HL-60 (cell line): ENCODE measurements at regions not wholly inside any gene's neighbourhood (a gene's known extent, or its start where the extent isn't known, plus 50 kb on each side); places are given as distances from the start of the nearest gene placed in this dataset.

ENCODE experiments used
- DNase-seq, 2 experiments: peaks; one replicate each; pipeline ENCODE4 v3.0.0-alpha.2; 2010 to 2020; ENCODE audit warnings: low read depth in 1 of 2, low spot score in 1 of 2
- H3K27ac ChIP-seq: fragments of 250-450 bp; sonication (Bioruptor Pico); replicated peaks from 2 replicates; pipeline ENCODE4 v1.5.1; 2020; ENCODE audit warnings: mild to moderate bottlenecking, moderate library complexity
- H3K27me3 ChIP-seq: fragments of 250-450 bp; sonication (Bioruptor Pico); 2 replicates; pipeline ENCODE4 v1.5.1; 2021; ENCODE audit warnings: mild to moderate bottlenecking, moderate library complexity; ENCODE audit not compliant: insufficient read depth, poor library complexity, severe bottlenecking
- H3K4me3 ChIP-seq: replicated peaks from 2 replicates; pipeline ENCODE4 v1.5.1; 2011; ENCODE audit warnings: mild to moderate bottlenecking, control low read depth, low read length; ENCODE audit not compliant: insufficient read depth
- GABPA ChIP-seq: IDR thresholded peaks from 2 replicates; pipeline ENCODE4 v1.6.1; 2012; ENCODE audit warnings: low read depth
- POLR2AphosphoS5 ChIP-seq: IDR thresholded peaks from 2 replicates; pipeline ENCODE4 v1.6.1; 2012; ENCODE audit warnings: low read depth
- SPI1 ChIP-seq: IDR thresholded peaks from 2 replicates; pipeline ENCODE4 v1.6.1; 2012; ENCODE audit warnings: low read depth, mild to moderate bottlenecking, borderline replicate concordance
- TF ChIP-seq, protein P1 (sequence below): IDR thresholded peaks from 2 replicates; pipeline ENCODE4 v1.6.1; 2012; ENCODE audit warnings: low read depth; ENCODE audit not compliant: insufficient replicate concordance
- TF ChIP-seq, protein P2 (sequence below): IDR thresholded peaks from one replicate; pipeline ENCODE4 v1.5.1; 2011; ENCODE audit warnings: low read length, control low read depth, inconsistent platforms; ENCODE audit not compliant: insufficient read depth

DNA sequence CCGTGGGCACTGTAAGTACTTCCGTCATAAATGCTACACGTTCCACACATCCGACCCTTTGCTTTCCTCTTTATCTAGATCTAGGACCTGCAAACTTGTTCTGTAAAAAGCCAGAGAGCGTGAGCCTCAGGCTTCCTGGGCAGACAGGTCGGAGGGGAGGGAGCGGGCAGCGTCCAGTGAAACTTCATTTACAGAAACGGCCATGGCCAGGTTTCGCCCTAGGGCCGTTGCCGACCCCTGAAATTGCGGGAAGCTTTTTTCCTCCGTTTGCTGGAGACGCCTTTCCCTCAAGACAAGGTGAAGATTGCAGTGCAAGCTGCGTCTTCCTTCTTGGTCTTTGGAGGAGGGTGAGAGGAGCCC, 155.4 kb downstream of the DLL1 start:
- TF ChIP-seq, protein P1, sequence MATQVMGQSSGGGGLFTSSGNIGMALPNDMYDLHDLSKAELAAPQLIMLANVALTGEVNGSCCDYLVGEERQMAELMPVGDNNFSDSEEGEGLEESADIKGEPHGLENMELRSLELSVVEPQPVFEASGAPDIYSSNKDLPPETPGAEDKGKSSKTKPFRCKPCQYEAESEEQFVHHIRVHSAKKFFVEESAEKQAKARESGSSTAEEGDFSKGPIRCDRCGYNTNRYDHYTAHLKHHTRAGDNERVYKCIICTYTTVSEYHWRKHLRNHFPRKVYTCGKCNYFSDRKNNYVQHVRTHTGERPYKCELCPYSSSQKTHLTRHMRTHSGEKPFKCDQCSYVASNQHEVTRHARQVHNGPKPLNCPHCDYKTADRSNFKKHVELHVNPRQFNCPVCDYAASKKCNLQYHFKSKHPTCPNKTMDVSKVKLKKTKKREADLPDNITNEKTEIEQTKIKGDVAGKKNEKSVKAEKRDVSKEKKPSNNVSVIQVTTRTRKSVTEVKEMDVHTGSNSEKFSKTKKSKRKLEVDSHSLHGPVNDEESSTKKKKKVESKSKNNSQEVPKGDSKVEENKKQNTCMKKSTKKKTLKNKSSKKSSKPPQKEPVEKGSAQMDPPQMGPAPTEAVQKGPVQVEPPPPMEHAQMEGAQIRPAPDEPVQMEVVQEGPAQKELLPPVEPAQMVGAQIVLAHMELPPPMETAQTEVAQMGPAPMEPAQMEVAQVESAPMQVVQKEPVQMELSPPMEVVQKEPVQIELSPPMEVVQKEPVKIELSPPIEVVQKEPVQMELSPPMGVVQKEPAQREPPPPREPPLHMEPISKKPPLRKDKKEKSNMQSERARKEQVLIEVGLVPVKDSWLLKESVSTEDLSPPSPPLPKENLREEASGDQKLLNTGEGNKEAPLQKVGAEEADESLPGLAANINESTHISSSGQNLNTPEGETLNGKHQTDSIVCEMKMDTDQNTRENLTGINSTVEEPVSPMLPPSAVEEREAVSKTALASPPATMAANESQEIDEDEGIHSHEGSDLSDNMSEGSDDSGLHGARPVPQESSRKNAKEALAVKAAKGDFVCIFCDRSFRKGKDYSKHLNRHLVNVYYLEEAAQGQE = no peak
- TF ChIP-seq POLR2AphosphoS5 = no peak
- TF ChIP-seq GABPA = no peak
- TF ChIP-seq, protein P2, sequence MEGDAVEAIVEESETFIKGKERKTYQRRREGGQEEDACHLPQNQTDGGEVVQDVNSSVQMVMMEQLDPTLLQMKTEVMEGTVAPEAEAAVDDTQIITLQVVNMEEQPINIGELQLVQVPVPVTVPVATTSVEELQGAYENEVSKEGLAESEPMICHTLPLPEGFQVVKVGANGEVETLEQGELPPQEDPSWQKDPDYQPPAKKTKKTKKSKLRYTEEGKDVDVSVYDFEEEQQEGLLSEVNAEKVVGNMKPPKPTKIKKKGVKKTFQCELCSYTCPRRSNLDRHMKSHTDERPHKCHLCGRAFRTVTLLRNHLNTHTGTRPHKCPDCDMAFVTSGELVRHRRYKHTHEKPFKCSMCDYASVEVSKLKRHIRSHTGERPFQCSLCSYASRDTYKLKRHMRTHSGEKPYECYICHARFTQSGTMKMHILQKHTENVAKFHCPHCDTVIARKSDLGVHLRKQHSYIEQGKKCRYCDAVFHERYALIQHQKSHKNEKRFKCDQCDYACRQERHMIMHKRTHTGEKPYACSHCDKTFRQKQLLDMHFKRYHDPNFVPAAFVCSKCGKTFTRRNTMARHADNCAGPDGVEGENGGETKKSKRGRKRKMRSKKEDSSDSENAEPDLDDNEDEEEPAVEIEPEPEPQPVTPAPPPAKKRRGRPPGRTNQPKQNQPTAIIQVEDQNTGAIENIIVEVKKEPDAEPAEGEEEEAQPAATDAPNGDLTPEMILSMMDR = no peak
- no peak for TF ChIP-seq SPI1
- Histone ChIP-seq H3K4me3 (no peak overlapping the region), H3K27ac (no peak overlapping the region), H3K27me3 (no peaks in the 10 kb centered on the region)
- DNase-seq = no peak

DNA sequence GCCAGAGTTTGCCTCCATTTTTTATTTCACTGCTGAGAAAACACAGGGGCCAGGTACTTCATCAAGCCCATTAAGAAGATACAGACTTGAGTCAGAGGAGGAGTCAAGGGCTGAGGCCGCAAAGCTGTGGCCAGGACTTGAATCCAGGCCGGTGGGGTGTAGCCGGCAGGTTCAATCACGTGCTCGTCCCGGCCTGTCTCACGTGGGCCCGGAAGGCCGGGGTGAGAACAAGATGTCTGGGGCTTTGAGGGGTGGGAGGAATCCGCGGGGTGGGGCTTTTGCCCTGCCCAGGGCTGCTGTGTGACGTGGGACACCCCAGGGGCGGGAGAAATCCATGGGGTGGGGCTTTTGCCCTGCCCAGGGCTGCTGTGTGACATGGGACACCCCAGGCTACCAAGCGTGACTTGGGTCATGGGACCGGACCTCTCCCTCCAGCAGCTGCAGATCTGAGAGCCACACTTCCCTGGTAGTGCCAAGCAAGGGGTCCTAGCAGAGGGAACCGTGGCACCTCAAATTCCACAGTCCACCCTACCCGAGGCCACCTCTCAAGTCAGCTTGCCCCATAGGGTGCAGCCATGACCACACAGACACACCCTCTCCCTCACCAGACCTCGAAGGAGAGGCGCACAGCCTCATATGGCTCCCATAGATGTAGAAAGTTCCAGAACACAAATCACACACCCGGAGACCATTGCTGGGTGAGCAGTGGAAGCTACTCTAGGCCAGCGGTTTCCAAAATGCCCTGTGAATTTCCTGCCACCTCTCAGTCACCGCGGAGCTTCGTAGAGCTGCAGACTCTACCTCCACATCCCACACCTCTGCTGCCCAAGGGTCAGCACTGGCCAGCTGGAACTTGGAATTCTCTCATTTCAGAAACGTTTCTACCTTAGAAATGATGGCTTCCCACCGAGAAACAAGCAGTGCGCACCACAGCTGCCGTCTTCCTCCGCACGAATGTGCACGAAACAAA, 156.1 kb downstream of the DLL1 start:
- Histone ChIP-seq H3K27me3 (no peaks in the 10 kb centered on the region), H3K27ac (no peak overlapping the region), H3K4me3 (no peak overlapping the region)
- no peak for TF ChIP-seq SPI1
- TF ChIP-seq, protein P2 = no peak
- no peak for TF ChIP-seq POLR2AphosphoS5
- TF ChIP-seq, protein P1 = no peak
- no peak for TF ChIP-seq GABPA
- no peak for DNase-seq

DNA sequence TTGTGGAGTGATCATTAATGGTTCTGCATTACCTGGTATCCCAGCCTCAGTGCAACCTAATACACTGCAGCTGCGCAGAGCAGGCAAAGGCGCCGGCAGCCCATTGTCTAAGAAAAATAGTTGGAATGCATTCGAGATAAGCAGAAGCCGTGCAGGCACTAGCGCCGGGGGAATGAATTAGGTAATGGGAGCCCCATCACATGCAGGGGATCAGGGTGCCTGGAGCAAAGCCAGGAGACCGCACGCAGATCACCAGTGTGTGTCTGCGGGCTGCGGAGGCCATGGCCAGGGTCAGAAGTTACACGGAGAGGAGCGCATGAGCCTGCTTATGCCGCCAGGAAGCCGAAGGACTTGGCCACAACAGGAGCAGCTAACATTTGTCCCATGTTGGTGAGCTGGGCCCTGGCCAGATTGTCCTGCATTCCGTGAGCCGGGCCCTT, 156.8 kb downstream of the DLL1 start:
- Histone ChIP-seq H3K27ac (no peak overlapping the region), H3K27me3 (no peaks in the 10 kb centered on the region), H3K4me3 (no peak overlapping the region)
- DNase-seq = no peak
- no peak for TF ChIP-seq SPI1
- TF ChIP-seq POLR2AphosphoS5 = no peak
- TF ChIP-seq, protein P2 = no peak
